Islet of Langerhans (tissue), 1 donor: ENCODE measurements at regions not wholly inside any gene's neighbourhood (a gene's known extent, or its start where the extent isn't known, plus 50 kb on each side); places are given as distances from the start of the nearest gene placed in this dataset.

ENCODE experiments used
- FAIRE-seq: peaks from one replicate; lab custom pipeline; 2011; peaks lifted over from hg19 to GRCh38; lab: Jason Lieb, UNC

- no peak for FAIRE-seq
Observed at GRCh38 chr6:25038999-25039398, 103.2 kb upstream of the RIPOR2 start.

DNA sequence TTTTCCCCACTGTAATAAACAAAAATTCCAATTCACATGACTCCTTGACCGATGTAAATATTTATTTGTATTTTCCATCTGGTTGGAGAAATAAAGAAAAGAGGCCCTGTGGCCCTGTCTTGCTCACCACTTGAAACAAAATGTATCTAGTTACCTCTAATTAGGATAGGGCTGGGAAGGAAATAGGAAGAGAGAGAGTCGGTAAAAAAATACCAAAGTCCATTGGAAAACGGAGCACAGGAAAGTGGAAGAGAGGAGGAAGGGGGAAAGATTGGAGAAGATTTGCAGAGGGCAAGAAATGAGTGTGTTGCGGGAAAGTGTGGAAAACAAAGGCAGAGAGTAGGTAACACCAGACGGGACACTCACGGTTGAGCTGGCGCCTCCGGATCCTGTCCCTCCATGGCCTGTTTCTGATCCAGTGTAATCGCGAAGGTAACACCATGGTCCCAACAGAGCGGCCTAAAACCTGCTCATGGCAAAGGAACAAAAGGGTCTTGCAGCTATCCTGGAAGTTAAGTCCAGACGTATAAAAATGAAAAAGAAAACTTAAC lies 105.8 kb upstream of the RIPOR2 start:
- FAIRE-seq = no peak

DNA sequence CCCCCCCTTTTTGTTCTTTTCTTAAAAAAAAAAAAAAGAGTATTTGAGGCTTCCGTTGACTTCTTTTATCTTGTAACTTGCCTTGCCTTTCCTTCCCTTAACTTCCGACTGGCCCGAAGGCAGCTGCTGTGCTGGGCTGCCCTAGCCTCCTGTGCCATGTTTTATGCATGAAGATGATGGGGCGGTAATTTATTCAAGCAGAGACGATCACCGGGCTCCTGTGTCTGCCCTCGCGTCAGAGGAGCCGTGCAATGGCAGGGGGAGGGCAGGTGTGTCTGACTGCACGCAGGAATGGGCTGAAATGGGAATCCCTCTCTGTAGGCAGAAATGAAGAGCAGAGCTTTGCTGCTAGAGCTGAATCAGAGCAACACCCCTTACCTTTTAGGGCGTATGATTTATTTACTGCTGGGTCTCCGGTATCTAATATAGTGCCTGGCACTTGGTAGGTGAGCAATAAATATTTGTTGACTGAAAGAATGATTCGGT lies 106.3 kb upstream of the RIPOR2 start:
- FAIRE-seq = no peak

GRCh38 chr6:25042536-25042935 lies 106.8 kb upstream of the RIPOR2 start:
- no peak for FAIRE-seq

DNA sequence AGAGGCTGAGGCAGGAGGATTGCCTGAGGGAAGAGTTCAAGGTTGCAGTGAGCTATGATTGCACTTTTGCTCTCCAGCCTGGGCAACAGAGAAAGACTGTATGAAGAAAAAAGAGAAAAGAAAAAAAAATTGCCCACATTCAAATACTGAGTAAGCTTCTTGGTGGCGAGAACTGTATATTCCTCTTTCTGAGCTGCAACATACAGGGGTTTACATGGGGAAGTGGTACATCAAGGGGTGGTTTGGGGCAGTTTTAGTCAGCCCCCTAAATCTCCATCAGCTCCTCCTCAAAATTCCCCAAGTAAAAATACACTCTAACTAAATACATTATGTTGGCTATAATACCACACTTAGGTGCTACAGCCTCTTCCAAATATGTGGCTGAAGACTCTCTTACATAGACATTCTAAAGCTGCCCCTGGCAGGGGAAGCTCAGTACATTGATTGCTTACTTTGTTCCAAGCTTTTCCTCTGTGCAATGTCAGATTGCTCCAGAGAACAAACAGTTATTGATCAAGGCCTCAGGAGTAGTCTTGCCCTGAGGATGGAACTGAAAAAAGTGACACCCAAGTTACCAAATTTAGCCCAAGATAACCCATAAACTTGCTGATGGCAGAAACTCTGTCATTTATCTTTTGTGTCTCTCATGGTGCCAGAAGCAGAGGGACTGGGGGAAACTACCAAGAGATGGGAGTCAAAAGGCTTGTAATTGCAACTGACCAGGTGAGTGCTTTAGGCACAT lies 107.4 kb upstream of the RIPOR2 start:
- FAIRE-seq = no peak

DNA sequence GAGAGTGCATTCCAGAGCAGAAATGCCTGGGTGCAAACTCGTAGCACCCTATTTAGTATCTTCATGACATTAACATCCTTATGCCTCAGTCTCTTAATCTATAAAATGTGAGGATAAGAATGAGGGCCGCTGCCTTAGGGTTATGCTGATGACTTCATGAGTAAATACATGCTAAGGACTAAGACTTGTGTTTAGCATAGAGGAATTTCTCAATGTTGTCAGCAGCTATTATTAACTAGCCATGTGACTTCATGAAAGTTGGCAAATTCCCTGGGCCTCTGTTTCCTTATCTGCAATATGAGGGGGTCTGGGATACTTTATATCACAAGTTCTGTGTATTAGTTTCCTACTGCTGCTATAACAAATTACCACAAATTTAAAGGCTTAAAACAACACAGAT lies 108.1 kb upstream of the RIPOR2 start:
- no peak for FAIRE-seq

GRCh38 chr6:25046942-25047341 lies 111.2 kb upstream of the RIPOR2 start:
- FAIRE-seq = no peak

DNA sequence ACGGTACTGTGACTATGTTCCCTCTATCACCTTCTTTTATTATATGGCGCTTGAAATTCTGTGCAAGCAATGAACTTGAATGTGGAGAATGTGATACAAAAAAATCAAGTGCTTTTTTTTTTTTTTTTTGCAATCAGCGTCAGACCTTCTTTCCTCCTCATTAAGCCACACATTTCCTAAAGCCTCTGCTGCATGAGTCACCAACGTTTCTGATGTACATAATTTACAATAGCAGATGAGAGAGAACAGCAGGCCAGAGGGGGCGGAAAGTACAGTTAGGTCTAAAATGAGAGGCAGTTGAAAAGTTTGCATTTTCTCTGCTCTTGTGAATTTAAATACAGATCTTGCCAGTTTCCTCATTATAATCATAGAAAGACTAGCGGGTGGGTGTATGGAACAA lies 114.6 kb upstream of the RIPOR2 start:
- FAIRE-seq = no peak

DNA sequence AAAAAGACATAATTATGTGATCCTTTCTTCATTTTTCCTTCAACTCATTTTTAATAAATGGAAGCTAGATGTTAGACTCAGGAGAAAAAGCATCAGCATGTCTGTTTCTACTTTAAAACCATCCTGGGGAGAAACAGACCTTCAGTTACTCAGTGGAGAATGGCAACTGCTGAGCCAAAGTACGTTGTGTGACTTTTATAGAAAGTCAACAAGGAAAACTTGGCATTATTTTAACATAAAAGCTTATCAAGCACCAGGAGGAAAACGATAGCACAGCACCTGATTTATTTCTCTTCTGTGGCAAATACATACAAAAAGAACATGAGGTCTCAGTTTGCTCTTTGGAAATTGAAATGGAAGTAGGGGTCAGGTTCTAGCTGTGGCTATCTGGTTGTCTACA lies 115.3 kb upstream of the RIPOR2 start:
- FAIRE-seq = no peak

GRCh38 chr6:25052181-25052580 lies 116.4 kb upstream of the RIPOR2 start:
- FAIRE-seq = no peak

DNA sequence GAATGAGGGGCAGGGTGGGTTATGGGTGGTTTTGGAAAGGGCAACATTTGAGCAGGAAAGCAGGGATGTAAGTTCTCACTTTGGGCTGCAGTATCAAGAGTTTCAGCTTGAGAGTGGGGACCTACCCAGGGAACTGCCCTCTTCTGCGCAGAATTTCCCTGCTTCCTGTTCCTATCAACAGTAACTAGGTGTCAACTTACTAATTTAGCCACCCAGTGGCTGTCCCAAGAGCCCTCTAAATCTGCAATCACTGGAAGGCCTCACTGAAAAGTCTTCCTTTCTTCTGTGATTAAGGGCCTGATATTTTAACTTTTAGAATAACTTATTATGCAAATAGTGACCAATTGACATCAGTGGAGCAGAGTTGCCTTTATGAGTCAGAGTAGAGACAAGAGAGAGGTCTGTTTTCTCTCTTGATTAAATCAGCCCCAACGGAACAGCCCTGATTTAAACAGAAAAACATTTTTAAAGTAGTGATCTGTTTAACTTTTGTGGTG lies 118.2 kb upstream of the RIPOR2 start:
- no peak for FAIRE-seq

- no peak for FAIRE-seq
Observed at GRCh38 chr6:25054469-25054868, 118.7 kb upstream of the RIPOR2 start.

- no peak for FAIRE-seq
Observed at GRCh38 chr6:25056130-25056529, 120.4 kb upstream of the RIPOR2 start.

GRCh38 chr6:25057111-25057905 lies 121.5 kb upstream of the RIPOR2 start:
- FAIRE-seq = no peak

- FAIRE-seq = no peak
Observed at GRCh38 chr6:25058441-25058840, 122.7 kb upstream of the RIPOR2 start.

DNA sequence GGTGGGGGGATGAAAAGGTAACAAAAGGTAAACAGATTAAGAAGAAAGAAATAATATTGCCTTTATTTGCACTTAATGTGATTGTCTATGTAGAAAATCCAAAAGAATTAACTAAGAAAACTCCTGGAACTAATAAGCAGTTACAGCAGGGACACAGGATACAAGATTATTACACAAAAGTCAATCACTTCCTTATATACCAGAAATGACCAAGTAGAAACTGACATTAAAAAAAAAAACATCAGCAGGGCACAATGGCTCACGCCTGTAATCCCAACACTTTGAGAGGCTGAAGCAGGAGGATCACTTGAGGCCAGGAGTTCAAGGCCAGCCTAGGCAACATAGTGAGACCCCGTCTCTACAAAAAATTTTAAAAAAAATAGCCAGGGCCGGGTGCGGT lies 123.2 kb upstream of the RIPOR2 start:
- no peak for FAIRE-seq

GRCh38 chr6:25060522-25060921 lies 124.8 kb upstream of the RIPOR2 start:
- no peak for FAIRE-seq

- FAIRE-seq = no peak
Observed at GRCh38 chr6:25061289-25061936, 125.7 kb upstream of the RIPOR2 start.

DNA sequence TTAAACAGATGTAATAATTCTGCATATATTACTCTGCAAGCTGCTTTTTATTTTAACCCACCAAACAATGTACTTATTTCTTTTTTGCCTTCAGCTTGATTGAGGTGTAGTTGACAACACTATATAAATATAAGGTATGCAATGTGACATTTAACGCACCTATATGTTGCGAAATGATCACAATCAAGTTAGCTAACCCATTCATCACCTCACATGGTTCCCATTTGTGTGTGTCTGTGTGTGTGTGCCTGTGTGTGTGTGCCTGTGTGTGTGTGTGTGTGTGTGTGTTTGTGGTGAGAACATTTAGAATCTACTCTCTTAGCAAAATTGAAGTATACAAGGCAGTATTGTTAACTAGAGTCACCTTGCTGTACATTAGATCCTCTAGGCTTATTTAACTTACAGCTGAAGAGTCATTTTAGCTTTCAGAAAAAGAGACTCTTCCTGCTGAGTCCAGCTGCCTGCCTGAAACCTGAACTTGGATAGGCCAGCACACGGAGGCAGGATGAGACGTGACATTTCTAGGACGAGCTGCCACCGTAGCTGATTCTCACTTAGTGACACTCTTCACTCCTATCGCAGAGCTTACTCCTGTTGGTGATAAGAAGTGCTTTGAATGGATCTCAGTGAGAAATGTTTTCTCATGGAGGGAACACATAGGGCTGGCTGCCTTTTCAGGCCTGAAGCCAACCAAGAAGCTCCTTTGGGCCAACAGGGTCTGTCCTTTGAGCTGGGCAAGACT lies 126.5 kb upstream of the RIPOR2 start:
- FAIRE-seq = no peak

GRCh38 chr6:25064006-25064405 lies 128.2 kb upstream of the RIPOR2 start:
- no peak for FAIRE-seq

GRCh38 chr6:25065666-25066065 lies 129.9 kb upstream of the RIPOR2 start:
- no peak for FAIRE-seq

- no peak for FAIRE-seq
Observed at GRCh38 chr6:25066593-25066992, 130.8 kb upstream of the RIPOR2 start.
